GM12891 (cell line): ENCODE measurements at regions not wholly inside any gene's neighbourhood (a gene's known extent, or its start where the extent isn't known, plus 50 kb on each side); places are given as distances from the start of the nearest gene placed in this dataset.

Experiments
- DNase-seq: peaks from one replicate; pipeline ENCODE4 v3.0.0; 2011; ENCODE audit warnings: low spot score; ENCODE audit not compliant: insufficient read length
- FAIRE-seq: peaks from 2 replicates; lab custom pipeline; 2011; peaks lifted over from hg19 to GRCh38; lab: Jason Lieb, UNC
- PAX5 ChIP-seq: IDR thresholded peaks from 2 replicates; pipeline ENCODE4 v1.6.1; 2011; ENCODE audit warnings: low read length, moderate library complexity, mild to moderate bottlenecking; ENCODE audit not compliant: insufficient read depth, severe bottlenecking
- POLR2A ChIP-seq: IDR thresholded peaks from 2 replicates; pipeline ENCODE4 v1.6.1; 2011; ENCODE audit warnings: low read depth, low read length, control low read depth
- POLR2AphosphoS5 ChIP-seq: IDR thresholded peaks from 2 replicates; pipeline ENCODE4 v1.6.1; 2011; ENCODE audit warnings: low read depth, low read length, control low read depth
- POU2F2 ChIP-seq: IDR thresholded peaks from 2 replicates; pipeline ENCODE4 v1.6.1; 2011; ENCODE audit warnings: low read depth, mild to moderate bottlenecking, control low read depth, low read length, moderate library complexity
- SPI1 ChIP-seq: IDR thresholded peaks from 2 replicates; pipeline ENCODE4 v1.6.1; 2011; ENCODE audit warnings: low read depth, low read length, control low read depth
- TAF1 ChIP-seq: IDR thresholded peaks from 2 replicates; pipeline ENCODE4 v1.6.1; 2011; ENCODE audit warnings: low read depth, low read length, control low read depth

GRCh38 chr1:9449110-9449627 lies 90.1 kb upstream of the SLC25A33 start:
- no peak for DNase-seq
- TF ChIP-seq POU2F2 (no peak), POLR2AphosphoS5 (no peak), PAX5 (no peak), TAF1 (no peak), POLR2A (no peak), SPI1 (no peak)
- FAIRE-seq, result no peak

- TF ChIP-seq SPI1 (no peak), PAX5 (no peak), POLR2AphosphoS5 (no peak), TAF1 (no peak), POU2F2 (no peak), POLR2A (no peak)
- no peak for FAIRE-seq
- DNase-seq, result no peak
Measured at GRCh38 chr1:9449976-9450696, 89.1 kb upstream of the SLC25A33 start.

GRCh38 chr1:9451081-9451480 lies 88.2 kb upstream of the SLC25A33 start:
- DNase-seq, result no peak
- FAIRE-seq, result no peak
- TF ChIP-seq POLR2A, result no peak
- no peak for TF ChIP-seq PAX5
- TF ChIP-seq POLR2AphosphoS5, result no peak
- no peak for TF ChIP-seq POU2F2

- DNase-seq (no peak), FAIRE-seq (no peak)
- TF ChIP-seq PAX5 (no peak), SPI1 (no peak), POLR2A (no peak), POLR2AphosphoS5 (no peak), POU2F2 (no peak), TAF1 (no peak)
Measured at GRCh38 chr1:9452516-9453140, 86.6 kb upstream of the SLC25A33 start.

GRCh38 chr1:9453375-9453774 lies 85.9 kb upstream of the SLC25A33 start:
- no peak for TF ChIP-seq TAF1
- TF ChIP-seq SPI1, result no peak
- TF ChIP-seq POLR2AphosphoS5, result no peak
- no peak for TF ChIP-seq POLR2A
- no peak for TF ChIP-seq PAX5
- TF ChIP-seq POU2F2, result no peak
- DNase-seq (no peak), FAIRE-seq (peak; percentile 5)

- TF ChIP-seq PAX5 (no peak), POLR2AphosphoS5 (no peak), POLR2A (no peak), POU2F2 (no peak), TAF1 (no peak), SPI1 (no peak)
- DNase-seq (no peak), FAIRE-seq (no peak)
Measured at GRCh38 chr1:9453779-9454418, 85.4 kb upstream of the SLC25A33 start.

- TF ChIP-seq POLR2A, result no peak
- TF ChIP-seq POLR2AphosphoS5, result no peak
- no peak for TF ChIP-seq SPI1
- no peak for TF ChIP-seq PAX5
- TF ChIP-seq TAF1, result no peak
- TF ChIP-seq POU2F2, result no peak
- FAIRE-seq (peak; percentile 81), DNase-seq (no peak)
Measured at GRCh38 chr1:9454494-9455066, 84.7 kb upstream of the SLC25A33 start.

- TF ChIP-seq POLR2AphosphoS5 (no peak), TAF1 (no peak), POLR2A (no peak), POU2F2 (no peak)
- FAIRE-seq (peak; percentile 72), DNase-seq (peak; percentile 66)
Measured at GRCh38 chr1:9455487-9456234, 83.6 kb upstream of the SLC25A33 start.

GRCh38 chr1:9456833-9457232 lies 82.4 kb upstream of the SLC25A33 start:
- no peak for DNase-seq
- no peak for FAIRE-seq
- TF ChIP-seq POLR2AphosphoS5, result no peak
